Vagina (tissue), 2 donors: ENCODE measurements at regions not wholly inside any gene's neighbourhood (a gene's known extent, or its start where the extent isn't known, plus 50 kb on each side); places are given as distances from the start of the nearest gene placed in this dataset.

ENCODE experiments used
- DNase-seq, 2 donors: peaks; one replicate each; pipeline ENCODE4 v3.0.0-alpha.2; 2017; ENCODE audit errors: extremely low spot score in 2 of 2
- H3K27ac ChIP-seq: fragments of 200-600 bp; sonication (generic); one replicate; pipeline ENCODE4 v1.5.1; 2019
- H3K27me3 ChIP-seq: fragments of 200-600 bp; sonication (generic); one replicate; pipeline ENCODE4 v1.5.1; 2019
- H3K36me3 ChIP-seq, 2 donors: fragments of 200-600 bp; sonication (generic); one replicate each; pipeline ENCODE4 v1.5.1; 2017 to 2019
- H3K4me1 ChIP-seq: fragments of 200-600 bp; sonication (generic); one replicate; pipeline ENCODE4 v1.5.1; 2019
- H3K4me3 ChIP-seq, 2 donors: fragments of 200-600 bp; sonication (generic); 1 replicate in 1 of 2; 2 replicates in 1 of 2; pipeline ENCODE4 v1.5.1; 2016 to 2019
- H3K9me3 ChIP-seq: fragments of 200-600 bp; sonication (generic); one replicate; pipeline ENCODE4 v1.5.1; 2019
- POLR2A ChIP-seq, 2 donors: fragments of 450-650 bp; IDR thresholded peaks; one replicate each; pipeline ENCODE4 v1.6.1; 2017; ENCODE audit warnings: antibody characterized with exemption in 2 of 2, mild to moderate bottlenecking in 2 of 2, moderate library complexity in 2 of 2
- POLR2AphosphoS5 ChIP-seq, 2 donors: sonication (generic); formaldehyde crosslinking; IDR thresholded peaks; one replicate each; pipeline ENCODE4 v1.9.0; 2017; ENCODE audit warnings: antibody characterized with exemption in 2 of 2, mild to moderate bottlenecking in 2 of 2, low read depth in 1 of 2; ENCODE audit not compliant: insufficient read depth in 1 of 2
- intact Hi-C: fragments of 100-400 bp; cut with DNase I; formaldehyde crosslinking; loops from one replicate; pipeline ENCODE4 v1.15.1; 2023
- TF ChIP-seq, protein P1 (sequence below), 3 experiments: fragments of 450-650 bp in 2 of 3; fragments of 200-600 bp in 1 of 3; sonication (generic) in 1 of 3; IDR thresholded peaks; one replicate each; pipeline ENCODE4 v1.5.1; 2017 to 2019; ENCODE audit warnings: antibody characterized with exemption in 3 of 3, mild to moderate bottlenecking in 2 of 3, moderate library complexity in 2 of 3

DNA sequence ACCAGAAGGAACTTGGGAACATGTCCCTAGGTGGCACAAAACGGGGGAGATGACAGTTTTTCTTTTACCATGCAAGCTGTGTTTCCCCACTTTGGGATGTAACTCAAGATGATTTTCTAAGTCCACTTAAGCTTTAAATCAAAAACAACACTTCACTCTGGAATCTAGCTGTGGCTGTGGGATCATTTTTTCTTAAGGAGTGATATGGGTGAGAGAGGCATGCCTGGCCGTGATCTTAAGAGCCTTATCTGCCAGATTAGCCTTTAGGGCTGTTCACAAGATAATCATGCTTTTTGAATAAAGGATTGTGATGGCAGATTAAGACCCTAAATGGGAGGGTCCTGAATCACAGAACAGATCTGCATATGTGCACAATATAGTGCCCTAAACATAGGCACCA, 384.8 kb upstream of the SEMA6D start:
- H3K9me3 ChIP-seq = no peaks in the 10 kb centered on the region
- no peak for DNase-seq
- TF ChIP-seq, protein P1, sequence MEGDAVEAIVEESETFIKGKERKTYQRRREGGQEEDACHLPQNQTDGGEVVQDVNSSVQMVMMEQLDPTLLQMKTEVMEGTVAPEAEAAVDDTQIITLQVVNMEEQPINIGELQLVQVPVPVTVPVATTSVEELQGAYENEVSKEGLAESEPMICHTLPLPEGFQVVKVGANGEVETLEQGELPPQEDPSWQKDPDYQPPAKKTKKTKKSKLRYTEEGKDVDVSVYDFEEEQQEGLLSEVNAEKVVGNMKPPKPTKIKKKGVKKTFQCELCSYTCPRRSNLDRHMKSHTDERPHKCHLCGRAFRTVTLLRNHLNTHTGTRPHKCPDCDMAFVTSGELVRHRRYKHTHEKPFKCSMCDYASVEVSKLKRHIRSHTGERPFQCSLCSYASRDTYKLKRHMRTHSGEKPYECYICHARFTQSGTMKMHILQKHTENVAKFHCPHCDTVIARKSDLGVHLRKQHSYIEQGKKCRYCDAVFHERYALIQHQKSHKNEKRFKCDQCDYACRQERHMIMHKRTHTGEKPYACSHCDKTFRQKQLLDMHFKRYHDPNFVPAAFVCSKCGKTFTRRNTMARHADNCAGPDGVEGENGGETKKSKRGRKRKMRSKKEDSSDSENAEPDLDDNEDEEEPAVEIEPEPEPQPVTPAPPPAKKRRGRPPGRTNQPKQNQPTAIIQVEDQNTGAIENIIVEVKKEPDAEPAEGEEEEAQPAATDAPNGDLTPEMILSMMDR (IDR thresholded peaks at IDR 0.05) = no peak
- TF ChIP-seq POLR2A (IDR thresholded peaks at IDR 0.05) (no peak), POLR2AphosphoS5 (IDR thresholded peaks at IDR 0.05; ENCODE audit: insufficient read depth in 1 of 2, low read depth in 1 of 2) (no peak)
- no peaks in the 10 kb centered on the region for H3K36me3 ChIP-seq
- intact Hi-C loops = no loop called here
- no peak overlapping the region for H3K4me3 ChIP-seq
- no peaks in the 10 kb centered on the region for H3K27me3 ChIP-seq
- no peaks in the 10 kb centered on the region for H3K4me1 ChIP-seq
- no peak overlapping the region for H3K27ac ChIP-seq

GRCh38 chr15:47333734-47334133, 383.6 kb upstream of the SEMA6D start:
- TF ChIP-seq POLR2AphosphoS5 (IDR thresholded peaks at IDR 0.05; ENCODE audit: insufficient read depth in 1 of 2, low read depth in 1 of 2) (no peak), POLR2A (IDR thresholded peaks at IDR 0.05) (no peak)
- TF ChIP-seq, protein P1 (IDR thresholded peaks at IDR 0.05) = no peak
- intact Hi-C loops = no loop called here

GRCh38 chr15:47334805-47335535, 382.3 kb upstream of the SEMA6D start:
- no peak overlapping the region for H3K4me3 ChIP-seq
- H3K27ac ChIP-seq = no peak overlapping the region
- H3K36me3 ChIP-seq = no peaks in the 10 kb centered on the region
- H3K4me1 ChIP-seq = no peaks in the 10 kb centered on the region
- H3K27me3 ChIP-seq = no peaks in the 10 kb centered on the region
- TF ChIP-seq POLR2AphosphoS5 (IDR thresholded peaks at IDR 0.05; ENCODE audit: insufficient read depth in 1 of 2, low read depth in 1 of 2) (no peak), POLR2A (IDR thresholded peaks at IDR 0.05) (no peak)
- TF ChIP-seq, protein P1 (IDR thresholded peaks at IDR 0.05) = no peak
- H3K9me3 ChIP-seq = no peaks in the 10 kb centered on the region
- intact Hi-C loops = no loop called here
- DNase-seq = no peak

More at GRCh38 chr15:47333734-47334133, 383.6 kb upstream of the SEMA6D start:
- Histone ChIP-seq H3K4me1 (no peaks in the 10 kb centered on the region), H3K36me3 (no peaks in the 10 kb centered on the region), H3K9me3 (no peaks in the 10 kb centered on the region), H3K27ac (no peak overlapping the region), H3K27me3 (no peaks in the 10 kb centered on the region), H3K4me3 (no peak overlapping the region)
- DNase-seq = no peak

- intact Hi-C loops = no loop called here
Observed at GRCh38 chr15:47337106-47337505, 380.2 kb upstream of the SEMA6D start.

DNA sequence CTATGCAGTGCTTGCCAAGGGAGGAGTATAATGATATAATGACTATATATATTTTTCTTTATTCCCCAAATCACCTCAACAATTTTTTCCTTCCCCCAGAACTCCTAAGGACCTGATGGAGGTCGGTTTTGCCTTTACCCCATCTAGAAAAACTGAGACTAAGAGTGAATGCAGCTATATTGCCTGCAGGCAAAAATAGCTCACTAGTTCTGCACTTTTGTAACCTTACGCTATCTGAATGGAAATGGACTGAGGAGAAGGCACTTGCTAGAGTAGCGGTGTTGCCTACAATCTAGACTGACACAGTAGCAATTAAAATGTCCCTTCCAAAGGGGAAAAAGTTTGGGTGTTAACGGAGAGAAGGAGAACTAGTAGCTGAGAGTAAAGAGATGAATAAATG, 379.5 kb upstream of the SEMA6D start:
- TF ChIP-seq POLR2AphosphoS5 (IDR thresholded peaks at IDR 0.05; ENCODE audit: insufficient read depth in 1 of 2, low read depth in 1 of 2) = no peak
- TF ChIP-seq, protein P1 (IDR thresholded peaks at IDR 0.05) = no peak
- TF ChIP-seq POLR2A (IDR thresholded peaks at IDR 0.05) = no peak
- intact Hi-C loops = no loop called here
- H3K4me1 ChIP-seq = no peaks in the 10 kb centered on the region
- H3K27me3 ChIP-seq = no peaks in the 10 kb centered on the region
- no peaks in the 10 kb centered on the region for H3K36me3 ChIP-seq
- H3K4me3 ChIP-seq = no peak overlapping the region
- no peak overlapping the region for H3K27ac ChIP-seq
- DNase-seq = no peak
- H3K9me3 ChIP-seq = no peaks in the 10 kb centered on the region

More at GRCh38 chr15:47337106-47337505, 380.2 kb upstream of the SEMA6D start:
- no peaks in the 10 kb centered on the region for H3K36me3 ChIP-seq
- no peak overlapping the region for H3K4me3 ChIP-seq
- H3K9me3 ChIP-seq = no peaks in the 10 kb centered on the region
- TF ChIP-seq, protein P1 (IDR thresholded peaks at IDR 0.05) = no peak
- TF ChIP-seq POLR2A (IDR thresholded peaks at IDR 0.05) (no peak), POLR2AphosphoS5 (IDR thresholded peaks at IDR 0.05; ENCODE audit: insufficient read depth in 1 of 2, low read depth in 1 of 2) (no peak)
- no peaks in the 10 kb centered on the region for H3K27me3 ChIP-seq
- no peak overlapping the region for H3K27ac ChIP-seq
- H3K4me1 ChIP-seq = no peaks in the 10 kb centered on the region
- no peak for DNase-seq
